ENCODE measurements at regions not wholly inside any gene's neighbourhood (a gene's known extent, or its start where the extent isn't known, plus 50 kb on each side); places are given as distances from the start of the nearest gene placed in this dataset.

GRCh38 chr2:138922973-138923563 lies 142.9 kb upstream of the NXPH2 start:
- TF ChIP-seq CTCF (IDR thresholded peaks at IDR 0.05; ENCODE audit: low read depth, low read length) (peak; percentile 76), EZH2phosphoT487 (IDR thresholded peaks at IDR 0.05; ENCODE audit: low read depth) (no peak)

Data from OCI-LY3 (cell line).